Loucy (cell line): ENCODE measurements at regions not wholly inside any gene's neighbourhood (a gene's known extent, or its start where the extent isn't known, plus 50 kb on each side); places are given as distances from the start of the nearest gene placed in this dataset.

Experiments used
- EZH2phosphoT487 ChIP-seq: fragments of 200-600 bp; IDR thresholded peaks from 2 replicates; pipeline ENCODE4 v1.6.1; 2018; ENCODE audit warnings: antibody characterized with exemption, mild to moderate bottlenecking, moderate library complexity, borderline replicate concordance
- TF ChIP-seq, protein P1 (sequence below): fragments of 200-600 bp; sonication (generic); conservative IDR thresholded peaks from 2 replicates; pipeline ENCODE4 v1.5.1; 2014; ENCODE audit warnings: mild to moderate bottlenecking, antibody characterized with exemption, low read length

DNA sequence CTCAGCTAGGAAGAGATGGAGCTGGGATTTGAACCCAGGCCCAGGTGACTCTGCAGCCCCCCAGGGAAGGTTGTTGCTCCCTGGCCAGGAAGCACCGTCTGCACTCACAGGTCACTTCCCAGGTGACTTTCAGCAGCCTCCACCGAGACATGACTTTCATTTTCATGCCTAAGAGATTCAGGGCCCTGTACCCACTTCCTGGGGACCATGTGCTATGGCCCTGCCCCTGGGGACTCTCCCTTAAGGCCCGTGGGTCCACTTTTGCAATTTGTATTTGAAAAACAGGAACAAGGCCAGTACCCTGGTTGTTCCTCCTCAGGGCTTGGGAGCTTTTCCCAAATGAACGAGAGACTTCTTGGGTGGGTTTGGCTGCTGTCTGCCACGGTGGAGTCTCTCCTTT is 191.0 kb downstream of the IRF8 start:
- TF ChIP-seq, protein P1, sequence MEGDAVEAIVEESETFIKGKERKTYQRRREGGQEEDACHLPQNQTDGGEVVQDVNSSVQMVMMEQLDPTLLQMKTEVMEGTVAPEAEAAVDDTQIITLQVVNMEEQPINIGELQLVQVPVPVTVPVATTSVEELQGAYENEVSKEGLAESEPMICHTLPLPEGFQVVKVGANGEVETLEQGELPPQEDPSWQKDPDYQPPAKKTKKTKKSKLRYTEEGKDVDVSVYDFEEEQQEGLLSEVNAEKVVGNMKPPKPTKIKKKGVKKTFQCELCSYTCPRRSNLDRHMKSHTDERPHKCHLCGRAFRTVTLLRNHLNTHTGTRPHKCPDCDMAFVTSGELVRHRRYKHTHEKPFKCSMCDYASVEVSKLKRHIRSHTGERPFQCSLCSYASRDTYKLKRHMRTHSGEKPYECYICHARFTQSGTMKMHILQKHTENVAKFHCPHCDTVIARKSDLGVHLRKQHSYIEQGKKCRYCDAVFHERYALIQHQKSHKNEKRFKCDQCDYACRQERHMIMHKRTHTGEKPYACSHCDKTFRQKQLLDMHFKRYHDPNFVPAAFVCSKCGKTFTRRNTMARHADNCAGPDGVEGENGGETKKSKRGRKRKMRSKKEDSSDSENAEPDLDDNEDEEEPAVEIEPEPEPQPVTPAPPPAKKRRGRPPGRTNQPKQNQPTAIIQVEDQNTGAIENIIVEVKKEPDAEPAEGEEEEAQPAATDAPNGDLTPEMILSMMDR, result no peak
- no peak for TF ChIP-seq EZH2phosphoT487
